MCF 10A (cell line): ENCODE measurements at regions not wholly inside any gene's neighbourhood (a gene's known extent, or its start where the extent isn't known, plus 50 kb on each side); places are given as distances from the start of the nearest gene placed in this dataset.

ENCODE experiments used
- BruUV-seq: library from RNA; stranded (reverse); fragments of 400-500 nt; replicated peaks from 2 replicates; lab custom pipeline; 2021; lab: Mats Ljungman, UMichigan
- CTCF ChIA-PET: fragments of 300-600 bp; sonication (Branson Sonifier 250); formaldehyde crosslinking; extraction: SDS; loops from one replicate; lab custom pipeline; 2021; ENCODE audit warnings: antibody characterized with exemption, inconsistent platforms; lab: Yijun Ruan, JAX
- POLR2A ChIA-PET: fragments of 300-600, 350-650 bp; sonication (Branson Sonifier 250); formaldehyde crosslinking; extraction: SDS; loops from one replicate; lab custom pipeline; 2020; ENCODE audit warnings: antibody characterized with exemption, inconsistent platforms; lab: Yijun Ruan, JAX
- DNase-seq: peaks from one replicate; pipeline ENCODE4 v3.0.0-alpha.2; 2018; ENCODE audit not compliant: unreplicated experiment
- H3K27ac Mint-ChIP-seq: one replicate; pipeline ENCODE4 v1.8.0; 2022; ENCODE audit warnings: mild to moderate bottlenecking, low read depth, mixed read lengths; ENCODE audit not compliant: unreplicated experiment
- H3K27me3 Mint-ChIP-seq: one replicate; pipeline ENCODE4 v1.8.0; 2022; ENCODE audit warnings: mixed read lengths; ENCODE audit not compliant: insufficient read depth, unreplicated experiment
- H3K36me3 Mint-ChIP-seq: one replicate; pipeline ENCODE4 v1.8.0; 2022; ENCODE audit warnings: mild to moderate bottlenecking, moderate library complexity, mixed read lengths; ENCODE audit not compliant: insufficient read depth, unreplicated experiment
- H3K4me1 Mint-ChIP-seq: one replicate; pipeline ENCODE4 v1.8.0; 2022; ENCODE audit warnings: mixed read lengths; ENCODE audit not compliant: insufficient read depth, unreplicated experiment
- H3K4me3 Mint-ChIP-seq: one replicate; pipeline ENCODE4 v1.8.0; 2022; ENCODE audit warnings: mild to moderate bottlenecking, moderate library complexity, mixed read lengths; ENCODE audit not compliant: unreplicated experiment
- H3K9me3 Mint-ChIP-seq: one replicate; pipeline ENCODE4 v1.8.0; 2022; ENCODE audit warnings: mixed read lengths; ENCODE audit not compliant: unreplicated experiment
- CTCF ChIP-seq: fragments of 200-600 bp; IDR thresholded peaks from one replicate; pipeline ENCODE4 v1.8.0; 2022; ENCODE audit warnings: antibody characterized with exemption, mild to moderate bottlenecking; ENCODE audit not compliant: unreplicated experiment
- intact Hi-C: fragments of 100-400 bp; cut with micrococcal nuclease; formaldehyde crosslinking; loops from 2 replicates; pipeline ENCODE4 v1.14.1; 2022

DNA sequence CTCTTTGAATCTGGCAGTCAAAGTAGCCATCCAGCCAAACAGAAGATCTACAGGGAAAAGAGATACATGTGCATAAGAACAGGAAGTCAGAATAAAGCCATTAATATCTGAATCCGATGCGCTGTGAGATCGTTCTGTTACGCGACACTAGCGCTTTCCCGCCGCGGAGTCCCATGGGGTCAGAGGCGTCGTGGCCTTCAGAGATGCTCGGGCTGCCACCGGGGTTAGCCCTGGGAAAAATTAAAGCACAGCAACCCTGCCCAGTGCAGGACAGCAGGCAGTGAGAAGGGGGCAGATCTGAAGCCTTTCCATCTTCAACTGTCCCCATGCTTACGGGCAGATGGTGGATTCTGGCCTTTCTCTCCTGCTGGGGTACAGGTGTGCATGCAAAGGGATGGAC, 225.6 kb upstream of the MGMT start:
- no peak for TF ChIP-seq CTCF
- Mint-ChIP-seq H3K4me1 (no peaks in the 10 kb centered on the region), H3K27ac (no peak overlapping the region), H3K9me3 (peaks cover 11% of the 10 kb centered on the region), H3K27me3 (no peaks in the 10 kb centered on the region), H3K36me3 (no peaks in the 10 kb centered on the region), H3K4me3 (no peak overlapping the region)
- no TSS peak for BruUV-seq
- POLR2A ChIA-PET = no interaction called here
- CTCF ChIA-PET = no interaction called here
- intact Hi-C loops = no loop called here
- no peak for DNase-seq

DNA sequence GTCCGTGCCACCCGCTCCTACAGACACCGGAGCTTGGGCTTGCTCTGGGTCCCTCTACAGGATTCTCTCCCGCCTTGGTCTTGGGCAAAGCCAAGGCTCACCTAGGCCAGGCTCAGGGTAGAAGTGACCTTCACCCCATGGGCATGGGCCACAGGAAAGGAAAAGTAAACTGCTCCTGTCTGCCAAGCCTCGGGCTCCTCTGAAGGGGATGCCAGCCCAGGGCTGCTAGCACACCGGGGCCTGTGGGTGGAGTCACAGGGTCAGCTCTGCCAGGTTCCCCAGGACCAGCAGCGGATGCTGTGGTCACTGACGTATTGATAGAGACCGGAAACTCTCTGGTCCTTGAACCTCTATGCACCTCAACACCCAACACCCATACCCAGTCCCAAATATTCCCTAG, 222.7 kb upstream of the MGMT start:
- no peaks in the 10 kb centered on the region for H3K27me3 Mint-ChIP-seq
- DNase-seq = no peak
- H3K9me3 Mint-ChIP-seq = peaks cover 11% of the 10 kb centered on the region
- H3K27ac Mint-ChIP-seq = no peak overlapping the region
- CTCF ChIA-PET = no interaction called here
- intact Hi-C loops = no loop called here
- no peak for TF ChIP-seq CTCF
- no peaks in the 10 kb centered on the region for H3K4me1 Mint-ChIP-seq
- no peak overlapping the region for H3K4me3 Mint-ChIP-seq
- no peaks in the 10 kb centered on the region for H3K36me3 Mint-ChIP-seq
- POLR2A ChIA-PET = no interaction called here
- BruUV-seq = no TSS peak

GRCh38 chr10:129244757-129245156, 222.3 kb upstream of the MGMT start:
- H3K36me3 Mint-ChIP-seq = no peaks in the 10 kb centered on the region
- H3K4me3 Mint-ChIP-seq = no peak overlapping the region
- H3K9me3 Mint-ChIP-seq = peaks cover 11% of the 10 kb centered on the region
- no peak for TF ChIP-seq CTCF
- peak; percentile 13 for DNase-seq
- no peaks in the 10 kb centered on the region for H3K4me1 Mint-ChIP-seq
- intact Hi-C loops = no loop called here
- BruUV-seq = no TSS peak
- ChIA-PET POLR2A (no interaction called here), CTCF (no interaction called here)
- no peak overlapping the region for H3K27ac Mint-ChIP-seq
- H3K27me3 Mint-ChIP-seq = no peaks in the 10 kb centered on the region

DNA sequence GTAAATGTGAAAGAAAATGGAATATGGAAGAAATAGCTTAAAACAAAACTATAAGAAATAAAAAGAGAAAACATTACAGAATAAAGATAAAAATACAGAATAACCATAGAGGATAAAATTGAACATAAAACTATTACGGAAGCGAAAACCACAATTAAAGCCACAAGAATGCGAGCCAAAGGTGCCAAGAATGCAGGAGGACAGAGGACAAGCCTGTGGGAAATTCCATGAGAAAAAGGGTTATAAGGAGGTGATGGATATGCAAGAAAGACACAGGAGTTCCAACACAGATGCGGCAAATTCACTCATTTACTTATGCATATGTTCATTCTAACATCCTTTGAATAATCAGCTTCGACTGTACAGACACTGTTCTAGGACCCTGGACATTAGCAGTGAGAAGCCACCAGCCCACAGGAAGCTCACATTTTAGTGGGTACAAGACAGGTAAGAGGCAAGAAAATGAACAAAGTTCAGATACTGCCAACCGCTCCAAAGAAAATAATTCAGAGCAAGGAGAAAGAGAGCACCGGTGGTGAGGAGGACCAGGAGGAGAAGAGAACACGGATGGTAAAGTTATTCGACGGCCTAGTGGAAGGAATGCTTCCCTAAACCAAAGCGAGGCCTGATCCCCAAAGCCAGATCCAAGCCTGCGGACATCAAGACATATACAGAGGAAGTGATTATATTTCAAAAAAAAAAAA, 213.7 kb upstream of the MGMT start:
- Mint-ChIP-seq H3K36me3 (no peaks in the 10 kb centered on the region), H3K4me3 (no peak overlapping the region), H3K4me1 (peaks cover 11% of the 10 kb centered on the region), H3K27ac (no peak overlapping the region), H3K27me3 (no peaks in the 10 kb centered on the region), H3K9me3 (no peaks in the 10 kb centered on the region)
- no peak for TF ChIP-seq CTCF
- ChIA-PET CTCF (interaction anchor here (0.5 to 1.0 kb wide), 2 partner anchors 29 to 879 kb away, joined by 3 read pairs; no protein-coding TSS in a partner anchor), POLR2A (no interaction called here)
- intact Hi-C loops = no loop called here
- DNase-seq = peak; percentile 68
- BruUV-seq = no TSS peak
